GM18909 (cell line): ENCODE measurements at regions not wholly inside any gene's neighbourhood (a gene's known extent, or its start where the extent isn't known, plus 50 kb on each side); places are given as distances from the start of the nearest gene placed in this dataset.
"Not testable (repeated sequence)": the region's sequence is repeated elsewhere in the genome, so short reads cannot be mapped to it uniquely, and the experiment has no call there.

Experiments
- ATAC-seq: cut with Tn5 transposase; IDR thresholded peaks from one replicate; pipeline ENCODE4 v1.9.1; 2021; ENCODE audit warnings: mild to moderate bottlenecking; ENCODE audit not compliant: unreplicated experiment, poor library complexity

DNA sequence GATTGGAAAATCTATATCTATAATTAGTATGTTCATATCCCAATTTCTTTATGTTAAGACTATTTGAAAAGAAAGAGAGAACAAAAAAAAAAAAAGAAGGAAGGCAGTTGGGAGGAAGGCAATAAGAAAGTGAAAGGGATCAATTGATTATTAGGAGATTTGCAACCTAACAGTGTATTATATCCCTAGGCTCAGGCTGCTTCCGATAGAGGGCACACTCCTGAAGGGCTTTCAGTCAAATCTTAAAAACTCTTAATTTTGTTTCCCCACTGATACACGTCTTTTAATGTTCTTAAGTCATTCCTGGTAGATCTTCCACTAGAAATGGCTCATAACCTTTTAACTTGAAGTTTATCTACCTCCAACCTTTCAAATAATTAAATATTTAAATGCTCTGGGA lies 763.9 kb downstream of the BCL11A start:
- ATAC-seq = no peak

GRCh38 chr2:59787095-59787494 lies 766.4 kb downstream of the BCL11A start:
- no peak for ATAC-seq

DNA sequence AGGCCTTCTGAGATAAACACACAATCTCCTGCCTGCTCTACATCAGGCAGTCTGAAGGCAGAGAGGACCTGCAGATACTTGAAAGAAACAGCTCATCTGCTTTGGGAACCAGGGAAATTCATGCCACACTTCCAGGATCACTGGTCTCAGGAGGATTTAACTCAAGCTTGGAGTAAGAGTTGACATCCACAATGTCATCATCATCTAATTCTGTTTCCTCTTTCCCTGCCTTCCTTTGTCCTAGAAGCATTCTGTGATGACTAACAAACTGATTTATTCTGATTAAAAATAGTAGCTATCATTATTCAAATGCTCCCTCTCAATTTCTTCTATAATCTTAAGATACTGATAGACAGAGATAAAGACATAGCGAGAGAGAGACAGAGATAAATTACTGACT lies 766.8 kb downstream of the BCL11A start:
- ATAC-seq = no peak

DNA sequence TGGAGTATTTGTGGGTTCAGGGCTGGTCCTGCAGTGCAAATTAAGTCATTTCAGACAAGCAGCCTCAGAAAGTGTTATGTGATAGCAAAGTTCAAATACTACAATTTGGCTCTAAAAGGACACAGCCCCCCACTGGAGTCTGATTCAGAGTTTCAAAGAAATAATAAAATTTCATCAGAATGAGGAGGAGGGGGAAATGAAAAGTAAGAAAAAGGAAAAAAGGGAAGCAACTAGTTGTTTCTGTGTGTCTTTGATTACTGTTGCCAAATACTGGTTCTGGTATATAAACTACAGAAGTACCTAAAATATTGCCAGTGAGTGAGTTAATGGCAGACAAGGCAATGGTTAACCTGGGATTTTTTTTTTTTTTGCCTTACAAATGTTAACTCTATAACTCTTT lies 773.9 kb downstream of the BCL11A start:
- ATAC-seq = no peak

DNA sequence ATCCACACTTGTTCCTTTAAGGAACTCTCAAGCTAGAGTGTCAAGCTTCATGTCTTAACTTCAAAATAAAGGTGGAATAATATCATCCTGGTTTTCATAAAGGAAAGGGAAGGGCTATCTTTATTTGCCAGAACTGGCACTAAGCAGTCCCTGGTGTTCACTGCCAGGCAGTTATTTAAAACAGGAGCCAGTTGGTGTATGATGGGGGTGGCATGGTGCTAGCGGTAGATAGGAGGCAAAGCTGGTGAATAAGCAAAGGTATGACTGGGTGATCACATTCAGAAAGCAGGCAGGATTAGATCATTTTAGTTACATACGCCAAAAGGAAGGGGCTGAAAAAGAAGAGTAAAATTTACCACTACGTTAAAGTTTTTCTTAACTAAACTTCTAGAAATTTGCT lies 776.3 kb downstream of the BCL11A start:
- ATAC-seq = no peak

DNA sequence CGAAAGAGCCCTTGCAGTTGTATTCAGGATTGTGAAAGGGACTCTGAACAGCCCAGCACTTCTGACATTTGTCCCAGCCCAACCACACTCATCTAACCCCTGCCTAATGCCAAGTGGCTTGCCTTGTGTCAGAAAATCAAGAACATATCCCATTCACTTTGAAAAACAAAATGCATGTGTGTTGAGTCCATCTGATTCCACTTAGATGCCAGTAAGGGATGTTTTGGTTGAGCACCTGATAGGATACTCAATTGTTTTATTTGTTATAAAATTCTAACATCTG lies 776.8 kb downstream of the BCL11A start:
- no peak for ATAC-seq

GRCh38 chr2:59774821-59775433 lies 778.5 kb downstream of the BCL11A start:
- ATAC-seq = no peak

DNA sequence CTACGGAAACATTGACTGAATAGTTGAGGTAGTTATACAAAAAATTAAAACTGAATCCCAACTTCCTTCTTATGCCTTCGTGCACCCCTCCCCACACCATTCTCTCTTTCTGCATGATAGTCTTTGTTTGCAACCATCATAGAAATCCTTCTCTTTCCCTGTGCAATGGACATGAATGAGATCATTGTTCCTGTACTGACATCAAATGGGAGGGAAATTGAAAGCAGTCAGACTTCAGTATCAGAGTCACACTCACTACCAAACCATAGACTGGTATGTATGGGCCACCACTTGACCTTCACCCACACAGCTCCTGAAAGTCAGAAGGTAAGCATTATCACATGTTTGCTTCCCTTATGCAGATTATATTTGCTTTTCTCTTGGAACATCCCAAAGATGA lies 782.8 kb downstream of the BCL11A start:
- ATAC-seq = no peak

DNA sequence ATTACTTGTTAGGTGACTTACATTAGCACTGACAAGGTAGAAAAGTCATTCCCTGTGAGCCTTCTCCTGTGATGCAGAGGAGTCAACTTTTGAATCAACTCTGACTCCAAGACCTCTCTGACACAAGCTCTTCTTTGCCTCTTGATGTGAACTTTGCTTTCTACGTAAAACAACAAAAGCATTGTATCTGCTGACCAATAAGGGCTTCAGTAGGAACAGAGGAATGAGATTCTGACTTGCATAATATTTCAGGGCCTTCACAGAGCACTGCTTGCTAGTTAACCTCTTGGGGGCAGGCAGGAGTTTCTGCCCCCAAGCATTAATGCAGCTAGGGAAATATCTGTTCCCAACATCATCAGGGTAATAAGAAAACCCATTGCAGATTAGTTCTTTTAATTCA lies 791.5 kb downstream of the BCL11A start:
- ATAC-seq = no peak

- ATAC-seq = no peak
Observed at GRCh38 chr2:59756150-59756549, 797.3 kb downstream of the BCL11A start.

GRCh38 chr2:59754011-59754735 lies 799.3 kb downstream of the BCL11A start:
- no peak for ATAC-seq

DNA sequence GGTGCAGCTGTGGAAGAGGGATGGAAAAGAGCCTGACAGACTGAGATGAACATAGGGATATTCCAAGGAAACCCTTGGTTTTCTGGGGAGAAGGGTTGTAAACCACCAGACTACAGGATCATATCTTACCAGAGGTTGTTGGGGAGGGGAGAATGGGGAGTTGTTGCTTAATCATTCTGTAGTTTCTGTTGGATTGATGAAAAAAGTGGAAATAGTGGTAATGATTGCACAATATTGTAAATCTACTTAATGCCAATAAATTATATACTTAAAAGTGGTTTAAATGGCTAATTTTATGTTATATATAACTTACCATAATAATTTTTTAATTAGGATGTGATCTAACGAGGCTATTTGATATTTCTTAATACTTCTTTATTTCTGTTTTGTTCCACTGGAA lies 800.9 kb downstream of the BCL11A start:
- no peak for ATAC-seq

- ATAC-seq = no peak
Observed at GRCh38 chr2:59752071-59752470, 801.4 kb downstream of the BCL11A start.

DNA sequence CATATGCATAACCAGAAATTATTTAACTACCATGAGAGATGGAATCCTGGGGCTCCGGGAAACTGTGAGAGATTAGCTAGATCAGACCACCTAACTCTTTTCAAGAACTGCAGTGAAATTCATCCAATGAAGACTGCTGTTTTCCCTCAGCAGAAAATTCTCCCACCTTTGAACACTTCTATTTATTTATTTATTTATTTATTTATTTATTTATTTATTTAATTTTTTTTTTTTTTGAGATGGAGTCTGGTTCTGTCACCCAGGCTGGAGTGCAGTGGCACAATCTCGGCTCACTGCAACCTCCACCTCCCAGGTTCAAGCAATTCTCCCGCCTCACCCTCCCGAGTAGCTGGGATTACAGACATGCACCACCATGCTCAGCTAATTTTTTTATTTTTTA lies 802.2 kb downstream of the BCL11A start:
- ATAC-seq = not testable (repeated sequence)

DNA sequence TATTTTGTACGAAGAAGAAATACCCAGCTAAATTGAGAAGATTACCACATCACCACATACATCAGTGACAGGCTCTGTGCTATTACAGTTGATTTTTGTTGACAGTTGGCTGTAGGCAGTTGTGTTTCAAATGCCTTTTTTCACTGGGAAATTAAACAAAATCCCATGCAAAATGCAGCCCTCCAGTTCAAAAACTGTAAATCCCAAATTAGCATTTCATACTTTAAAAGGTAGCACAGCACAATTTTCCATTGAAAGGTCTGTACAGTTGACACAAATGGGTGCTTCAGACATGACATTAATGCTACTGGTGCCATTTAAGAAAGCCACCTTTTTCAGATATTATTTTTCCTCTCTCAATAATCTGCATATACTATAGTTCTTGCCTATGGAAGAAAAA lies 807.2 kb downstream of the BCL11A start:
- no peak for ATAC-seq

DNA sequence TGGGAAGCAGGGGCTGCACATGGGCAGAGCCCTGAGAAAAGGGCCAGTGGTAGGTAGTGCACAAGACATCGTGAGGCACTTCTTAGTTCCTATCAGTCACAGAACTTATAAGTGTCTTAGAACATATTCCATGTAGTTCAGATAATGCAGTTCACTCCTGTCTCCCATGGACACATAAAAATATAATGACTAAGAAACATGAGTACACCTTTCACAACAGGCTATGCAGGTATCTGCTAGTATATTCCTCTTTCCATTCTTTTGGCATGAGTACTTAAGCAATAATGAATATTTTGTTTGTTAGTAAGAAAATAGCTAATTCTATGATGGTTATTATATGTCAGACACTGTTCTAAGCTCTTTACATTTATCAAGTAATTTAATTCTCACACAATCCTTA lies 808.4 kb downstream of the BCL11A start:
- ATAC-seq = no peak

DNA sequence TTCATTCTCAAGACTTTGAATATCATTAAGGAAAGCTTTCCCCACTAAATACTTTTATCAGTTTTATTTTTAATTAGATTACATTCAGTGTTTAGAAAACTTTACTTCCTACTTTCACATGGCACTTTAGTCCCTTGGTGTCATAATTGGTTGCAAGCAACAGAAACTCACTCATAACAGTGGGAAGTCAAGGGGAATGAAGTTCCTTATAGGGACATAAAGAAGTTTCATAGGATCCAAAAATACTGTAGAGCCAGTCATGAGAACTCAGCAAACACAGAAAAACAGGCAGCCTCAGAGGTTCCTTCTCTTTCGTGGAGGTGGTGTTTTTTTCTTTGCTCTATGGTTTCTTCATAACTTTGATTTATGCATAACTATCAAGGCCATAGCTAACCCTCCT lies 809.0 kb downstream of the BCL11A start:
- ATAC-seq = no peak

- ATAC-seq = no peak
Observed at GRCh38 chr2:59741840-59742239, 811.6 kb downstream of the BCL11A start.

GRCh38 chr2:59739166-59739565 lies 814.3 kb downstream of the BCL11A start:
- ATAC-seq = no peak

DNA sequence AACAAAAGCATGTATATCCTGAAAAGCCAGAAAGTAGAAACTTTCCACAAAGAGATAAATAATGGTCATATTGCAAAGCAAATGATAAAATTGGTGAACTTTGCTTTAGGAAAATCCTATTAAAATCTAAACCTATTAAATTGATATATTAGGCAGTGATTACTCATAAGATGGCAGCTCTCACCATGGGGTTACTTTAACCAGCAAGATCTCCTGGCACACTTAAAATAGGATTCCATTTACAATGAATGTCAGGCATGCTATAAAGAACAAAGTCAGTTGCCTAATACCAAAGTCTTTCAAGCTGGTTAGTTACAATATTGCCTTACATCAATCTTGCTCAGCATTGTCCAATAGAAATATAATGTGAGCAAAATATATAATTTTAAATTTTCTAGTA lies 816.2 kb downstream of the BCL11A start:
- ATAC-seq = no peak

- ATAC-seq = no peak
Observed at GRCh38 chr2:59734743-59735142, 818.7 kb downstream of the BCL11A start.

DNA sequence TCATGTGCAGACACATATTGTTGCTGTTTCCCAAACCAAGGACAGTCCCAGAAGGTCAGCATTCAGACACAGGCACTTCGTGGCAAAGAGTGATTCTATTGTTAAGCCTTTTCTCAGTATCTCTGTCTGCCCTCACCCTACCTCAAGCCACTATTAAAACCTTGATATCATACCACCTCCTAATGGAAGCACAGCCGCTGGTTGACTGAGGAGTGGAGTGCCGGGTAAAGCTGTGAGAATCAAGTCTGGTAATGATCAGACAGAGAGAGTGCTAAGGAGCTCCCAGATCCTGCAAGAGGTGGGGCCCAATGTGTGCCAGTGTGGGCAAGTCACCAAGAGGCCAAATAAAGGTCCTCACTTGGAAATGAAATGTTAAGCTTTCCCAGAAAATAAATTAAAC lies 819.5 kb downstream of the BCL11A start:
- no peak for ATAC-seq

DNA sequence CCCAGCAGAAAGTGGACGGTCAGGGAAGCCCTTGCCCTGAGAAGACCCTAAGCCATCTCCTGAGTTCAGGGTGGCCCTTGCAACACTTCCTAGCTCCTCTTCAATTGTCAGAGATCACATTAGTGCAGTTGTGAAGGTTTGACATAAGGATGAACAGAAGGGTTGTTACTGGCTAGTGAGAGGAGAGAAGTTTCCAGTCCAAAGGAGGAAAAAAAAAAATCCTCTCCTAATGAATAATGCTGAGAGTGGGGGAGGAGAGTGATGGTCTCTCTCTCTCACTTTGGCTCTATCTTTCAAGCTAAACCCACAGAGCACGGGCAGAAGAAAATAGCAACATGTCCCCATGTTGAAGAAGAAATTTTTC lies 819.9 kb downstream of the BCL11A start:
- no peak for ATAC-seq
